ES-I3 (cell line): ENCODE measurements at regions not wholly inside any gene's neighbourhood (a gene's known extent, or its start where the extent isn't known, plus 50 kb on each side); places are given as distances from the start of the nearest gene placed in this dataset.
"Not testable (repeated sequence)": the region's sequence is repeated elsewhere in the genome, so short reads cannot be mapped to it uniquely, and the experiment has no call there.

Experiments
- H3K36me3 ChIP-seq: 2 replicates; pipeline ENCODE4 v1.6.1; 2013; ENCODE audit warnings: mild to moderate bottlenecking, low read length, control low read depth, moderate library complexity; ENCODE audit not compliant: insufficient read depth
- H3K4me1 ChIP-seq: 2 replicates; pipeline ENCODE4 v1.6.1; 2013; ENCODE audit warnings: mild to moderate bottlenecking, control low read depth, low read length; ENCODE audit not compliant: insufficient read depth
- H3K9ac ChIP-seq: 2 replicates; pipeline ENCODE4 v1.6.1; 2013; ENCODE audit warnings: low read depth, mild to moderate bottlenecking, low read length, moderate library complexity
- H3K9me3 ChIP-seq: 2 replicates; pipeline ENCODE4 v1.6.1; 2013; ENCODE audit warnings: mild to moderate bottlenecking, low read length, moderate library complexity; ENCODE audit not compliant: control insufficient read depth, insufficient read depth

GRCh38 chr4:160745126-160745525 lies 1418.7 kb downstream of the FSTL5 start:
- no peaks in the 10 kb centered on the region; the same call in 1 of the 2 replicates for H3K9me3 ChIP-seq
- H3K4me1 ChIP-seq, result no peaks in the 10 kb centered on the region
- no peaks in the 10 kb centered on the region for H3K36me3 ChIP-seq
- H3K9ac ChIP-seq, result no peak overlapping the region

GRCh38 chr4:160746585-160746984 lies 1417.2 kb downstream of the FSTL5 start:
- H3K4me1 ChIP-seq, H3K9ac ChIP-seq, H3K36me3 ChIP-seq, H3K9me3 ChIP-seq: not testable (repeated sequence)

GRCh38 chr4:160772668-160773067 lies 1391.1 kb downstream of the FSTL5 start:
- Histone ChIP-seq H3K36me3 (no peaks in the 10 kb centered on the region), H3K9ac (no peak overlapping the region), H3K4me1 (no peaks in the 10 kb centered on the region), H3K9me3 (no peaks in the 10 kb centered on the region)

GRCh38 chr4:160795216-160795615 lies 1368.6 kb downstream of the FSTL5 start:
- Histone ChIP-seq H3K9ac (no peak overlapping the region), H3K36me3 (no peaks in the 10 kb centered on the region), H3K9me3 (0 out of 2 replicates have a peak, but pooled peaks cover 4% of the 10 kb centered on the region), H3K4me1 (no peaks in the 10 kb centered on the region)

GRCh38 chr4:160808174-160808573 lies 1355.6 kb downstream of the FSTL5 start:
- Histone ChIP-seq H3K36me3 (no peaks in the 10 kb centered on the region), H3K9ac (no peak overlapping the region), H3K4me1 (no peaks in the 10 kb centered on the region), H3K9me3 (no peaks in the 10 kb centered on the region)

GRCh38 chr4:160809576-160809975 lies 1354.2 kb downstream of the FSTL5 start:
- Histone ChIP-seq H3K4me1 (no peaks in the 10 kb centered on the region), H3K9ac (no peak overlapping the region), H3K36me3 (no peaks in the 10 kb centered on the region), H3K9me3 (no peaks in the 10 kb centered on the region)

- H3K9ac ChIP-seq, result no peak overlapping the region
- no peaks in the 10 kb centered on the region for H3K36me3 ChIP-seq
- H3K4me1 ChIP-seq, result no peaks in the 10 kb centered on the region
- no peaks in the 10 kb centered on the region for H3K9me3 ChIP-seq
Measured at GRCh38 chr4:160810424-160810823, 1353.4 kb downstream of the FSTL5 start.

GRCh38 chr4:160810941-160811340 lies 1352.9 kb downstream of the FSTL5 start:
- no peaks in the 10 kb centered on the region for H3K36me3 ChIP-seq
- H3K9ac ChIP-seq, result no peak overlapping the region
- H3K9me3 ChIP-seq, result no peaks in the 10 kb centered on the region
- no peaks in the 10 kb centered on the region for H3K4me1 ChIP-seq

GRCh38 chr4:160811956-160812355 lies 1351.8 kb downstream of the FSTL5 start:
- H3K4me1 ChIP-seq, result no peaks in the 10 kb centered on the region
- no peak overlapping the region for H3K9ac ChIP-seq
- H3K9me3 ChIP-seq, result no peaks in the 10 kb centered on the region
- no peaks in the 10 kb centered on the region for H3K36me3 ChIP-seq

GRCh38 chr4:160814726-160815125 lies 1349.1 kb downstream of the FSTL5 start:
- Histone ChIP-seq H3K4me1 (no peaks in the 10 kb centered on the region), H3K36me3 (no peaks in the 10 kb centered on the region), H3K9ac (no peak overlapping the region), H3K9me3 (no peaks in the 10 kb centered on the region)

GRCh38 chr4:160818571-160818970 lies 1345.2 kb downstream of the FSTL5 start:
- Histone ChIP-seq H3K9me3 (no peaks in the 10 kb centered on the region), H3K9ac (no peak overlapping the region), H3K36me3 (no peaks in the 10 kb centered on the region), H3K4me1 (no peaks in the 10 kb centered on the region)

GRCh38 chr4:160819791-160820190 lies 1344.0 kb downstream of the FSTL5 start:
- Histone ChIP-seq H3K36me3 (no peaks in the 10 kb centered on the region), H3K9ac (no peak overlapping the region), H3K4me1 (no peaks in the 10 kb centered on the region), H3K9me3 (no peaks in the 10 kb centered on the region)

GRCh38 chr4:160824481-160824880 lies 1339.3 kb downstream of the FSTL5 start:
- no peaks in the 10 kb centered on the region for H3K4me1 ChIP-seq
- no peak overlapping the region for H3K9ac ChIP-seq
- no peaks in the 10 kb centered on the region for H3K9me3 ChIP-seq
- no peaks in the 10 kb centered on the region for H3K36me3 ChIP-seq

GRCh38 chr4:160825644-160826338 lies 1338.0 kb downstream of the FSTL5 start:
- Histone ChIP-seq H3K9me3 (no peaks in the 10 kb centered on the region), H3K36me3 (no peaks in the 10 kb centered on the region), H3K9ac (no peak overlapping the region), H3K4me1 (no peaks in the 10 kb centered on the region)

- Histone ChIP-seq H3K9ac (no peak overlapping the region), H3K36me3 (no peaks in the 10 kb centered on the region), H3K9me3 (no peaks in the 10 kb centered on the region), H3K4me1 (no peaks in the 10 kb centered on the region)
Measured at GRCh38 chr4:160826339-160826679, 1337.5 kb downstream of the FSTL5 start.
